HG03378 (cell line): ENCODE measurements at regions not wholly inside any gene's neighbourhood (a gene's known extent, or its start where the extent isn't known, plus 50 kb on each side); places are given as distances from the start of the nearest gene placed in this dataset.

Experiments used
- ATAC-seq: cut with Tn5 transposase; IDR thresholded peaks from one replicate; pipeline ENCODE4 v1.9.1; 2021; ENCODE audit warnings: mild to moderate bottlenecking, moderate library complexity; ENCODE audit not compliant: unreplicated experiment

GRCh38 chr17:77701996-77702395, 256.5 kb upstream of the TNRC6C start:
- ATAC-seq = no peak

GRCh38 chr17:77704048-77704815, 254.3 kb upstream of the TNRC6C start:
- no peak for ATAC-seq

GRCh38 chr17:77706938-77707337, 251.6 kb upstream of the TNRC6C start:
- no peak for ATAC-seq

- no peak for ATAC-seq
Observed at GRCh38 chr17:77707546-77707945, 251.0 kb upstream of the TNRC6C start.

GRCh38 chr17:77708049-77708448, 250.5 kb upstream of the TNRC6C start:
- ATAC-seq = no peak

GRCh38 chr17:77708936-77709335, 249.6 kb upstream of the TNRC6C start:
- ATAC-seq = no peak

GRCh38 chr17:77709594-77709993, 248.9 kb upstream of the TNRC6C start:
- no peak for ATAC-seq

GRCh38 chr17:77712578-77712977, 245.9 kb upstream of the TNRC6C start:
- no peak for ATAC-seq

GRCh38 chr17:77716289-77716926, 242.1 kb upstream of the TNRC6C start:
- ATAC-seq = no peak

- no peak for ATAC-seq
Observed at GRCh38 chr17:77717941-77718668, 240.4 kb upstream of the TNRC6C start.

- ATAC-seq = no peak
Observed at GRCh38 chr17:77718669-77718961, 239.9 kb upstream of the TNRC6C start.

- no peak for ATAC-seq
Observed at GRCh38 chr17:77719806-77720205, 238.7 kb upstream of the TNRC6C start.

- no peak for ATAC-seq
Observed at GRCh38 chr17:77720946-77721845, 237.3 kb upstream of the TNRC6C start.

- ATAC-seq = no peak
Observed at GRCh38 chr17:77721846-77722160, 236.7 kb upstream of the TNRC6C start.

GRCh38 chr17:77722366-77722765, 236.1 kb upstream of the TNRC6C start:
- ATAC-seq = no peak

GRCh38 chr17:77723071-77723908, 235.2 kb upstream of the TNRC6C start:
- ATAC-seq = no peak

- no peak for ATAC-seq
Observed at GRCh38 chr17:77723909-77724875, 234.3 kb upstream of the TNRC6C start.

GRCh38 chr17:77724876-77725615, 233.5 kb upstream of the TNRC6C start:
- ATAC-seq = no peak

- no peak for ATAC-seq
Observed at GRCh38 chr17:77725846-77726245, 232.7 kb upstream of the TNRC6C start.
